Type B pancreatic cell (in vitro differentiated cells): ENCODE measurements at regions not wholly inside any gene's neighbourhood (a gene's known extent, or its start where the extent isn't known, plus 50 kb on each side); places are given as distances from the start of the nearest gene placed in this dataset.

Experiments used
- DNase-seq: peaks from one replicate; pipeline ENCODE4 v3.0.0; 2021; ENCODE audit warnings: mixed read lengths; ENCODE audit not compliant: unreplicated experiment; ENCODE audit errors: extremely low spot score
- H3K27ac Mint-ChIP-seq: 2 replicates; pipeline ENCODE4 v1.8.0; 2021; ENCODE audit warnings: mild to moderate bottlenecking, mixed read lengths
- H3K27me3 Mint-ChIP-seq: 2 replicates; pipeline ENCODE4 v1.8.0; 2021; ENCODE audit warnings: mixed read lengths
- H3K36me3 Mint-ChIP-seq: 2 replicates; pipeline ENCODE4 v1.8.0; 2021; ENCODE audit warnings: mixed read lengths
- H3K4me1 Mint-ChIP-seq: one replicate; pipeline ENCODE4 v1.8.0; 2021; ENCODE audit warnings: mixed read lengths; ENCODE audit not compliant: unreplicated experiment
- H3K4me3 Mint-ChIP-seq: 2 replicates; pipeline ENCODE4 v1.8.0; 2021; ENCODE audit warnings: mild to moderate bottlenecking, mixed read lengths
- H3K9me3 Mint-ChIP-seq: 2 replicates; pipeline ENCODE4 v1.8.0; 2021; ENCODE audit warnings: mixed read lengths
- TF ChIP-seq, protein P1 (sequence below): fragments of 200-600 bp; sonication (generic); conservative IDR thresholded peaks from 2 replicates; pipeline ENCODE4 v1.5.0; 2021; ENCODE audit warnings: antibody characterized with exemption, mild to moderate bottlenecking

DNA sequence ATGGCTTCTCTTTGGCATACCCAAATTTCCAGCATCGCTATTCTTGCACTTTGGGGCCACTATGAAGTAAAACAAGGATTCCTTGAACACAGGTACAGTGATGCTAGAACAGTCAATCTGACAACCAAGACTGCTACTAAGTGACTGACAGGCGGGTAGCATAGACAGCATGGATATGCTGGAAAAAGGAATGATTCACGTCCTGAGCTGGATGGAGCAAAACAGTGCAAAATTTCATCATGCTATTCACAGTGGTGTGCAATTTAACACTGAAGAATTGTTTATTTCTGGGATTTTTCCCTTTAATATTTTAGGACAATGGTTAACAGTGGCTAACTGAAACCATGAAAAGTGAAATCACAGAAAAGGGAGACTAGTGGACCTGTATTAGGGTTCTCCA, 1511.2 kb upstream of the ZEB2 start:
- DNase-seq: no peak
- TF ChIP-seq, protein P1, sequence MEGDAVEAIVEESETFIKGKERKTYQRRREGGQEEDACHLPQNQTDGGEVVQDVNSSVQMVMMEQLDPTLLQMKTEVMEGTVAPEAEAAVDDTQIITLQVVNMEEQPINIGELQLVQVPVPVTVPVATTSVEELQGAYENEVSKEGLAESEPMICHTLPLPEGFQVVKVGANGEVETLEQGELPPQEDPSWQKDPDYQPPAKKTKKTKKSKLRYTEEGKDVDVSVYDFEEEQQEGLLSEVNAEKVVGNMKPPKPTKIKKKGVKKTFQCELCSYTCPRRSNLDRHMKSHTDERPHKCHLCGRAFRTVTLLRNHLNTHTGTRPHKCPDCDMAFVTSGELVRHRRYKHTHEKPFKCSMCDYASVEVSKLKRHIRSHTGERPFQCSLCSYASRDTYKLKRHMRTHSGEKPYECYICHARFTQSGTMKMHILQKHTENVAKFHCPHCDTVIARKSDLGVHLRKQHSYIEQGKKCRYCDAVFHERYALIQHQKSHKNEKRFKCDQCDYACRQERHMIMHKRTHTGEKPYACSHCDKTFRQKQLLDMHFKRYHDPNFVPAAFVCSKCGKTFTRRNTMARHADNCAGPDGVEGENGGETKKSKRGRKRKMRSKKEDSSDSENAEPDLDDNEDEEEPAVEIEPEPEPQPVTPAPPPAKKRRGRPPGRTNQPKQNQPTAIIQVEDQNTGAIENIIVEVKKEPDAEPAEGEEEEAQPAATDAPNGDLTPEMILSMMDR: no peak
- no peaks in the 10 kb centered on the region for H3K36me3 Mint-ChIP-seq
- no peaks in the 10 kb centered on the region for H3K4me1 Mint-ChIP-seq
- H3K9me3 Mint-ChIP-seq: no peaks in the 10 kb centered on the region
- no peak overlapping the region for H3K27ac Mint-ChIP-seq
- H3K4me3 Mint-ChIP-seq: no peak overlapping the region
- H3K27me3 Mint-ChIP-seq: no peaks in the 10 kb centered on the region

DNA sequence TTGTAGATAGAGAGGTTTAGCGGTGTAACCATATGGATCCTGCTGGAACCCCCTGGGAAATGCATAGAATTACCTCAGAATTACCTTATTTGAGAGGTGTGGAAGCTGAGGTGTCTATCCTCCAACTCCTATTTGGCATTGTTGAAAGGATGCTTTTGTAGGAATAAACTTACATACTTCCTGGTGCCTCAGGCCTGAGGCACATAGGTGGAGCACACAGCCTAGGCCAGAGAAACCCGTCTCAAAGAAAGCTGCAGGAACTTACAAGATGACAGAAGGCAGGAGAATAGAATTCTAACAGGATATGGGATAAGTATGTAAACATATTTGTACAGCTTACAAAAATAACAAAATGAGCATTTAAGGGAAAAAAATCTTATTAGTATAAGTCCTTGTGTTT, 1507.2 kb upstream of the ZEB2 start:
- no peaks in the 10 kb centered on the region for H3K4me1 Mint-ChIP-seq
- peaks cover 4% of the 10 kb centered on the region for H3K9me3 Mint-ChIP-seq
- TF ChIP-seq, protein P1: no peak
- no peak overlapping the region for H3K27ac Mint-ChIP-seq
- no peaks in the 10 kb centered on the region for H3K27me3 Mint-ChIP-seq
- no peak overlapping the region for H3K4me3 Mint-ChIP-seq
- no peak for DNase-seq
- no peaks in the 10 kb centered on the region for H3K36me3 Mint-ChIP-seq

DNA sequence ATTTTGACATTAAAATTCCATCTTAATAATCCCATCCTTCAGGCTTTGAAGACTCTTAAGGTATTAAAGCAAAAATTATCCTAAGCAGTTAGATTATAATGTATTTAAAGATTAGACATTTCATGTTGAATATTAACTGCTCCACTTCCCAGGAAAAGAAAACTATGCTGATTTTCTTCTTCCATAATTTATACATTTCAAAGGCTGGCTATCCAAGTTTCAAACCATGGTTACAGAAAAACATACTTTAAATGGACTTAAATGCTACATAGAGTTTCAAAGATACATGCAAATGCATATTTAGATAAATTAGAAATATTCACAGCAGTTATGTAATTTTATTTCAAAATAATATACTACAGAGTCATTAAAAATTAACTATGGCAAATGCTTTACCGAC, 1505.6 kb upstream of the ZEB2 start:
- Mint-ChIP-seq H3K36me3 (no peaks in the 10 kb centered on the region), H3K27ac (no peak overlapping the region), H3K9me3 (peaks cover 9% of the 10 kb centered on the region), H3K27me3 (no peaks in the 10 kb centered on the region), H3K4me3 (no peak overlapping the region), H3K4me1 (no peaks in the 10 kb centered on the region)
- TF ChIP-seq, protein P1: no peak
- no peak for DNase-seq

DNA sequence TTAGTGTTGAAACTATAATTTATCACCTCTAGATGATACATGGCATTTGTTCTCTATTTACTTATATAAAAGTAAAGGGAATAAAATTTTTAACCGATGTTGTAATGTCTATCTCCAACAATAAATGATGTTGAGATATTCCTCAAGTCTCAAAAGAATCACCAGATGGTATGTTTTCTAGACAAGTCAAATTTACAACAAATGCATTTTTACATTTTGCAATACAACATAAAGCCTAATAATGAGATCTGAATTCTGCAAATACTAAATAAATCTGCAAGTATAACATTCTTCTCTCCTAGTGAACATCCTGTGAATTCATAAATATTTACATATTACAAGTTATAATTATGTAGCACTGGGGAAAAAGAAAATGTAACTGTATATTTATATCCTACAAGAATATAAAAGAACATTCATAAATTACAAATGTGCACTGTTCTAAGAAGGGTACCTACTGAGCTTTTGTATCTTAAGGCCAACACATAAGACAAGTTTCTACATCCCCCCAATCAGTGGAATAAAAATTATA, 1504.4 kb upstream of the ZEB2 start:
- TF ChIP-seq, protein P1: no peak
- Mint-ChIP-seq H3K27ac (no peak overlapping the region), H3K36me3 (no peaks in the 10 kb centered on the region), H3K4me1 (no peaks in the 10 kb centered on the region), H3K4me3 (no peak overlapping the region), H3K9me3 (peaks cover 9% of the 10 kb centered on the region), H3K27me3 (no peaks in the 10 kb centered on the region)
- no peak for DNase-seq

DNA sequence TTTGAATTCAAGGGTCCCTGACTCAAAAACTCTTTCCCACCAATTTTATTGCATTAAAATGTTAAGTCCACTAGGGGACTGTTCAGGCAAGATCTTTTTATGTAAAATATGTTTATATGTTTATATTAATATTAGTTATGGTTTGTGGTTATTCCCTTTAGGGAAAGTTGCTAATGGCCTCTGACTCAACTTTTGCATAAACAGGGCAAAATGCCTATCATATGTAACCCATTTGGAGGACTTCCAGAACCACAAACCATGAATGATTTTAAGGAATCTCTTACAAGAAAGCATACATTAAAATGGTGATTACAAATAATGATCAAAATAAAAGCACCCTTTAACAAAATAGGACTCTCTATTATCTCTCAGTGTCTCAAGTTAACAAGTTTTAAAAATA, 1484.5 kb upstream of the ZEB2 start:
- TF ChIP-seq, protein P1: no peak
- Mint-ChIP-seq H3K27me3 (no peaks in the 10 kb centered on the region), H3K36me3 (no peaks in the 10 kb centered on the region), H3K4me1 (no peaks in the 10 kb centered on the region), H3K4me3 (no peak overlapping the region), H3K27ac (no peak overlapping the region), H3K9me3 (no peaks in the 10 kb centered on the region)
- DNase-seq: no peak

DNA sequence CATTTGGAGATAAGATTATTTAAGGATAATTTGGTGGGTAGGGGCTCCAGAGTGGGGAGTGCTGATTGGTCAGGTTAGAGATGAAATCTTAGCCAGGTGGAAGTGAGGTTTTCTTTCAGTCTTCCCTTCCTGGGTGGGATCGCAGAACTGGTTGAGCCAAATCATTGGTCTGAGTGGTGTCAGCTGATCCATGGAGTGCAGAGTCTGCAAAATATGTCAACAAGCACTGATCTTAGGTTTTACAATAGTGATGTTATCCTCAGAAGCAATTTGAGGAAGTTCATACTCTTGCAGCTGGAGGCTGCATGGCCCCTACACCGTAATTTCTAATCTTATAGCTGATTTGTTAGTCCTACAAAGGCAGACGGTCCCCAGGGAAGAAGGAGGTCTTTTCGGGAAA, 1483.4 kb upstream of the ZEB2 start:
- H3K4me3 Mint-ChIP-seq: no peak overlapping the region
- H3K27ac Mint-ChIP-seq: no peak overlapping the region

More for the DNA sequence above, 1483.4 kb upstream of the ZEB2 start:
- Mint-ChIP-seq H3K36me3 (no peaks in the 10 kb centered on the region), H3K27me3 (no peaks in the 10 kb centered on the region), H3K4me1 (no peaks in the 10 kb centered on the region), H3K9me3 (no peaks in the 10 kb centered on the region)
- DNase-seq: no peak
- TF ChIP-seq, protein P1: no peak
